SU-DHL-6 (cell line): ENCODE measurements at regions not wholly inside any gene's neighbourhood (a gene's known extent, or its start where the extent isn't known, plus 50 kb on each side); places are given as distances from the start of the nearest gene placed in this dataset.

ENCODE experiments used
- CTCF ChIP-seq: fragments of 200-600 bp; sonication (generic); IDR thresholded peaks from one replicate; pipeline ENCODE4 v1.5.1; 2017; ENCODE audit warnings: antibody characterized with exemption, mild to moderate bottlenecking, low read length, moderate library complexity; ENCODE audit not compliant: insufficient read depth, poor library complexity, severe bottlenecking
- EZH2phosphoT487 ChIP-seq: fragments of 200-600 bp; sonication (generic), shearing (Covaris generic); conservative IDR thresholded peaks from 2 replicates; pipeline ENCODE4 v1.6.1; 2018; ENCODE audit warnings: mild to moderate bottlenecking, antibody characterized with exemption, low read length, moderate library complexity, mixed read lengths

GRCh38 chr18:25648716-25649260 lies 296.8 kb upstream of the ZNF521 start:
- TF ChIP-seq CTCF, result no peak
- TF ChIP-seq EZH2phosphoT487, result no peak
